ENCODE measurements at regions not wholly inside any gene's neighbourhood (a gene's known extent, or its start where the extent isn't known, plus 50 kb on each side); places are given as distances from the start of the nearest gene placed in this dataset.

GRCh38 chr10:92747066-92747465 lies 57.3 kb downstream of the HHEX start:
- ChIA-PET CTCF (no interaction called here), POLR2A (no interaction called here)
- no peaks in the 10 kb centered on the region for H3K27me3 ChIP-seq (ENCODE audit: control insufficient read depth, insufficient read depth, low read length)
- intact Hi-C loops (cut with micrococcal nuclease; ENCODE audit: unreplicated experiment), result no loop called here
- no peaks in the 10 kb centered on the region for H3K36me3 ChIP-seq (ENCODE audit: control insufficient read depth, insufficient read depth, low read length)
- no peaks in the 10 kb centered on the region for H3K4me1 ChIP-seq (ENCODE audit: control insufficient read depth, insufficient read depth, low read length)
- no peaks in the 10 kb centered on the region for H3K9me3 ChIP-seq (ENCODE audit: control insufficient read depth, insufficient read depth, low read depth, low read length)
- no TSS peak for BruUV-seq (replicated peaks)
- in situ Hi-C loops (cut with HindIII; ENCODE audit: low pct_unique_long_range_greater_than_20kb, low sequenced_read_pairs), result no loop called here
- ATAC-seq (no peak), DNase-seq (ENCODE audit: low read depth, low spot score) (no peak)
- no peak overlapping the region for H3K4me3 ChIP-seq (ENCODE audit: low read depth in 2 of 2, low read length in 2 of 2)
- TF ChIP-seq POLR2AphosphoS5 (IDR thresholded peaks at IDR 0.05; ENCODE audit: low read depth, low read length) (no peak), REST (IDR thresholded peaks at IDR 0.05; ENCODE audit: insufficient read depth in 1 of 2, low read depth in 2 of 2, low read length in 1 of 2) (no peak), TCF7L2 (IDR thresholded peaks at IDR 0.05; ENCODE audit: low read depth, low read length) (no peak), SIN3A (IDR thresholded peaks at IDR 0.05; ENCODE audit: borderline replicate concordance, insufficient read depth, low read depth, low read length) (no peak), CTCF (IDR thresholded peaks at IDR 0.05) (no peak)
- no peak overlapping the region for H3K27ac ChIP-seq (ENCODE audit: low read length)

GRCh38 chr10:92747600-92747999 lies 57.8 kb downstream of the HHEX start:
- in situ Hi-C loops (cut with HindIII; ENCODE audit: low pct_unique_long_range_greater_than_20kb, low sequenced_read_pairs), result no loop called here
- ChIA-PET POLR2A (no interaction called here), CTCF (no interaction called here)
- no peak overlapping the region for H3K27ac ChIP-seq (ENCODE audit: low read length)
- BruUV-seq (replicated peaks), result no TSS peak
- no peaks in the 10 kb centered on the region for H3K9me3 ChIP-seq (ENCODE audit: control insufficient read depth, insufficient read depth, low read depth, low read length)
- no peaks in the 10 kb centered on the region for H3K36me3 ChIP-seq (ENCODE audit: control insufficient read depth, insufficient read depth, low read length)
- no peaks in the 10 kb centered on the region for H3K27me3 ChIP-seq (ENCODE audit: control insufficient read depth, insufficient read depth, low read length)
- TF ChIP-seq TCF7L2 (IDR thresholded peaks at IDR 0.05; ENCODE audit: low read depth, low read length) (no peak), CTCF (IDR thresholded peaks at IDR 0.05) (no peak), REST (IDR thresholded peaks at IDR 0.05; ENCODE audit: insufficient read depth in 1 of 2, low read depth in 2 of 2, low read length in 1 of 2) (no peak), POLR2AphosphoS5 (IDR thresholded peaks at IDR 0.05; ENCODE audit: low read depth, low read length) (no peak), SIN3A (IDR thresholded peaks at IDR 0.05; ENCODE audit: borderline replicate concordance, insufficient read depth, low read depth, low read length) (no peak)
- intact Hi-C loops (cut with micrococcal nuclease; ENCODE audit: unreplicated experiment), result no loop called here
- no peak overlapping the region for H3K4me3 ChIP-seq (ENCODE audit: low read depth in 2 of 2, low read length in 2 of 2)
- H3K4me1 ChIP-seq (ENCODE audit: control insufficient read depth, insufficient read depth, low read length), result no peaks in the 10 kb centered on the region
- no peak for ATAC-seq
- DNase-seq (ENCODE audit: low read depth, low spot score), result no peak
